GM18502 (cell line): ENCODE measurements at regions not wholly inside any gene's neighbourhood (a gene's known extent, or its start where the extent isn't known, plus 50 kb on each side); places are given as distances from the start of the nearest gene placed in this dataset.
"Not testable (repeated sequence)": the region's sequence is repeated elsewhere in the genome, so short reads cannot be mapped to it uniquely, and the experiment has no call there.

Experiments used
- ATAC-seq: cut with Tn5 transposase; IDR thresholded peaks from one replicate; pipeline ENCODE4 v1.9.1; 2021; ENCODE audit warnings: mild to moderate bottlenecking; ENCODE audit not compliant: unreplicated experiment, poor library complexity

- no peak for ATAC-seq
Measured at GRCh38 chr2:163133602-163134001, 295.0 kb upstream of the KCNH7 start.

GRCh38 chr2:163132850-163133249 is 294.3 kb upstream of the KCNH7 start:
- peak; percentile 57 for ATAC-seq

DNA sequence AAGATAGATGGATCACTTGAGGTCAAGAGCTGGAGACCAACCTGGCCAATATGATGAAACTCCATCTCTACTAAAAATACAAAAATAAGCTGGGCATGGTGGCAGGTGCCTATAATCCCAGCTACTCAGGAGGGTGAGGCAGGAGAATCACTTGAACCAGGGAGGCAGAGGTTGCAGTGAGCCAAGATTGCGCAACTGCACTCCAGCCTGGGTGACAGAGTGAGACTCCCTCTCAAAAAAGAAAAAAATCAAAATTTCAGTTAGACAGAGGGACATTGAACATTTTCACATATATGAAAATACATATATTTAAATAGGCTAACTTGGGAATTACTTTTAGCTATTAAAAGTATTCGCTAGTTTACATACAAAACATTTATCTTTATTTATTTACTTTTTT is 293.6 kb upstream of the KCNH7 start:
- ATAC-seq = not testable (repeated sequence)

- ATAC-seq = peak; percentile 52
Measured at GRCh38 chr2:163123526-163123925, 285.0 kb upstream of the KCNH7 start.

DNA sequence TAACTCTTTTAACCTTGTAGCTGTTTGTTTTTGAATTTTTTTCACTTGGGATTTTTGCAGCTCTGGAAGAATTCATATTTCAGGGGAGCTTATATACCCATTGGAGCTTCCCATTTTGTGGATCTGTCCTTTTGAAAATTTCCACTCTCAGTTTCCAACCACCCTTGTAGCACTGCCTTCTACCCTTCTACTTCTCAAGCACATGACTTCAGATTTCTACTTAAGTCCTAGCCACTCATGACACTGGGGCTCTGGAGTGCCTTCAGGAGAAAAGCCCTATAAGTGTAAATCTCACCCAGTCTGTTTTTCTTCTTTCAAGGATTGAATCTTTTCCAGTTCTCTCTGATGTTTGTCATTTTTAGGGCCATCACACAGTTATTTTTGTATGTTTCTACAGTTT is 283.7 kb upstream of the KCNH7 start:
- no peak for ATAC-seq

- no peak for ATAC-seq
Measured at GRCh38 chr2:163121483-163121882, 282.9 kb upstream of the KCNH7 start.

- ATAC-seq = no peak
Measured at GRCh38 chr2:163119966-163120365, 281.4 kb upstream of the KCNH7 start.

- no peak for ATAC-seq
Measured at GRCh38 chr2:163086940-163087339, 248.4 kb upstream of the KCNH7 start.

- not testable (repeated sequence) for ATAC-seq
Measured at GRCh38 chr2:163085366-163086024, 246.9 kb upstream of the KCNH7 start.

- ATAC-seq = peak; percentile 67
Measured at GRCh38 chr2:163081754-163082153, 243.2 kb upstream of the KCNH7 start.

DNA sequence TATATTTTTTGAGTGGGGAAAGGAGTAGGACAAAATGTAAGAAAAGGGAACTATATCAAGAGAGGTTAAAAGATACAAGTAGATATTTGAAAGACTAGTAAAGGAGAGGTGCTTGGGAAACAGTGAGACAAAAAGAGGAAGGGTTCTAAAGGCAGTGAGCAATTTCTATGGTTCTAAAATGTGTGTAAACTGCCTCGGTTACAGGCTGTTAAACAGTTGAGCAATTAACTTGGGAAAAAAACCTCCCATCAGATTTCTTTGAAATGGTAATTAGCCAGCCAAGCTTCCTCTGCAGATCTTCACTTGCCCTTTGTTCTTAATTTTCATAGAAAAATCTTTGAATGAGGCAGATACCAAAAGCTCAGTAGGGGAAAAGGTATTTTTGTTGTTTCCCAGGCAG is 238.7 kb upstream of the KCNH7 start:
- no peak for ATAC-seq

GRCh38 chr2:163066085-163066484 is 227.5 kb upstream of the KCNH7 start:
- ATAC-seq = no peak

DNA sequence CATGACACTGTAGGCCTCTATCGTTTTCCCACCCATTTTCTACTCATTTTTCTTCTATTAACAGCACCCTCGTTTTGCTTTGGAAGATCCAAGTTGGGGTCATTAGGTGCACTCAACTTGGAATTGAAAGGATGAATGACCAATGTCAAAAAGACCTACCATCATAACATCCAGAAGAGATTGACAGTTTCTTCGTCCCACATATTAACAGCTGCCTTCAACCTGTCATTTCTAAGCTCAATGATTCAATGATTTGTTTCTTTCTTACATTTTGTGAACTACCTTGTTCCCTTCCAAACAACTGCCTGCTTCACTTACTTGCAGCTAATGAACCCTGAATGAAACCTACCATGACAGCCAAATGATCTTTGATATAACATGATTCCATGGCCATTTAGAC is 224.0 kb upstream of the KCNH7 start:
- ATAC-seq = no peak

- ATAC-seq = no peak
Measured at GRCh38 chr2:163046615-163047014, 208.0 kb upstream of the KCNH7 start.

GRCh38 chr2:163045830-163046229 is 207.3 kb upstream of the KCNH7 start:
- ATAC-seq = no peak

GRCh38 chr2:163044114-163044513 is 205.5 kb upstream of the KCNH7 start:
- no peak for ATAC-seq

DNA sequence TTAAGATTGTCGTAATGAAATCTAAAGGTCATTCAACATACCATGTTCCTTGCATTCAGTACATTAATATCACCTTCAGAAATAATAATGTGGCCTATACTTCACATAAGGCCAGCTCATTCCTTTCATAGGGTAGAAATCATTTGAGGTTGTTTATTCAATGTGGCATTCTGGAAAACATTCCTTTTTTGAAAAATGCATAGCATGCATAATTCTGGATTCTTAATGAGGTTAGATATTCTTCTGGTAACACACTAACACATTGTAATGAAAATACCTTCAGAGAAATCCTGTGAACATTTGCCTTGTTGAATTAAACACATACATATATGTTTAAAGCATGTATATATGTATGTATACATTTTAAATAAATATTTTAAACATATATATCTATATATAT is 204.6 kb upstream of the KCNH7 start:
- no peak for ATAC-seq

- ATAC-seq = no peak
Measured at GRCh38 chr2:163039266-163039665, 200.7 kb upstream of the KCNH7 start.

DNA sequence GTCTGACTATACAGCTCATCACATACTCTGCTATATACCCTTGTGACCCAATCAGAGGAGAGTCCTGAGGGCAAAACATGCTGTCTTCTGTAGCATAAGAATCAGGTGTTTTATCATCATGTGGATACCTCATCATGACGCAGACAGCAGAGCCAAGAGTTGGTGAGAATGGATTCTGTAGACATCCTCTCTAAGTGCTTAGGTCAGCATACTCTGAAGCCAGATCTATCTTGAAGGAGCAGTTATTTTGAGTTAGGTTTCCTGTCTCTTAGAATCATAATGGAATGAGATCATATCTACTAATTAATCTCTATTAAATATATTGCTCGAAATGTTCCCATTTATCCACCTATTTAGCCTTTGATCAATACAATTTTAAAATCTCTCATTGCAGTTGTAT is 190.2 kb upstream of the KCNH7 start:
- ATAC-seq = no peak

- not testable (repeated sequence) for ATAC-seq
Measured at GRCh38 chr2:163026136-163026775, 187.7 kb upstream of the KCNH7 start.

GRCh38 chr2:163016882-163017281 is 178.3 kb upstream of the KCNH7 start:
- ATAC-seq = not testable (repeated sequence)

GRCh38 chr2:163011000-163011399 is 172.4 kb upstream of the KCNH7 start:
- no peak for ATAC-seq
